NCI-H82 treated with DMSO at 0.1 percent for 48 hours (cell line): ENCODE measurements at regions not wholly inside any gene's neighbourhood (a gene's known extent, or its start where the extent isn't known, plus 50 kb on each side); places are given as distances from the start of the nearest gene placed in this dataset.

Experiments used
- DNase-seq: peaks from one replicate; lab custom pipeline; 2025; ENCODE audit not compliant: unreplicated experiment; lab: John Stamatoyannopoulos, UW

GRCh38 chr5:110027527-110028322 lies 338.0 kb downstream of the MAN2A1 start:
- DNase-seq: no peak

GRCh38 chr5:110031402-110032140 lies 341.8 kb downstream of the MAN2A1 start:
- peak; percentile 3 for DNase-seq

GRCh38 chr5:110032376-110032775 lies 342.6 kb downstream of the MAN2A1 start:
- DNase-seq: peak; percentile 10

GRCh38 chr5:110034056-110034600 lies 344.4 kb downstream of the MAN2A1 start:
- DNase-seq: no peak

GRCh38 chr5:110038297-110038997 lies 348.7 kb downstream of the MAN2A1 start:
- no peak for DNase-seq

GRCh38 chr5:110040178-110040577 lies 350.5 kb downstream of the MAN2A1 start:
- DNase-seq: no peak

GRCh38 chr5:110043025-110043424 lies 353.3 kb downstream of the MAN2A1 start:
- DNase-seq: no peak

- no peak for DNase-seq
Observed at GRCh38 chr5:110045158-110045557, 355.4 kb downstream of the MAN2A1 start.

- peak; percentile 54 for DNase-seq
Observed at GRCh38 chr5:110048491-110048890, 358.8 kb downstream of the MAN2A1 start.

- DNase-seq: no peak
Observed at GRCh38 chr5:110049816-110050215, 360.1 kb downstream of the MAN2A1 start.

GRCh38 chr5:110050640-110051345 lies 361.1 kb downstream of the MAN2A1 start:
- no peak for DNase-seq

- DNase-seq: no peak
Observed at GRCh38 chr5:110053205-110053604, 363.5 kb downstream of the MAN2A1 start.

GRCh38 chr5:110053824-110054223 lies 364.1 kb downstream of the MAN2A1 start:
- DNase-seq: no peak

GRCh38 chr5:110054240-110054639 lies 364.5 kb downstream of the MAN2A1 start:
- peak; percentile 37 for DNase-seq

GRCh38 chr5:110055302-110055701 lies 365.6 kb downstream of the MAN2A1 start:
- DNase-seq: no peak

- DNase-seq: no peak
Observed at GRCh38 chr5:110056580-110057114, 366.9 kb downstream of the MAN2A1 start.

GRCh38 chr5:110058175-110058574 lies 368.4 kb downstream of the MAN2A1 start:
- no peak for DNase-seq

- DNase-seq: no peak
Observed at GRCh38 chr5:110062246-110062645, 372.5 kb downstream of the MAN2A1 start.

GRCh38 chr5:110063640-110064602 lies 374.2 kb downstream of the MAN2A1 start:
- no peak for DNase-seq
